ENCODE measurements at regions not wholly inside any gene's neighbourhood (a gene's known extent, or its start where the extent isn't known, plus 50 kb on each side); places are given as distances from the start of the nearest gene placed in this dataset.

- no peak for DNase-seq
Observed at GRCh38 chr4:77375866-77376607, 219.0 kb downstream of the CCNG2 start.

- no peak for DNase-seq
Observed at GRCh38 chr4:77376788-77377460, 219.9 kb downstream of the CCNG2 start.

GRCh38 chr4:77384094-77384493 is 221.5 kb upstream of the CXCL13 start:
- DNase-seq, result no peak

- peak; percentile 69 for DNase-seq
Observed at GRCh38 chr4:77385124-77385969, 220.3 kb upstream of the CXCL13 start.

- DNase-seq, result no peak
Observed at GRCh38 chr4:77393996-77394395, 211.6 kb upstream of the CXCL13 start.

- no peak for DNase-seq
Observed at GRCh38 chr4:77395481-77395880, 210.1 kb upstream of the CXCL13 start.

GRCh38 chr4:77398256-77398655 is 207.4 kb upstream of the CXCL13 start:
- DNase-seq, result no peak

GRCh38 chr4:77399831-77400230 is 205.8 kb upstream of the CXCL13 start:
- DNase-seq, result no peak

- DNase-seq, result no peak
Observed at GRCh38 chr4:77413766-77414165, 191.9 kb upstream of the CXCL13 start.

- no peak for DNase-seq
Observed at GRCh38 chr4:77415689-77416088, 189.9 kb upstream of the CXCL13 start.

GRCh38 chr4:77418333-77418732 is 187.3 kb upstream of the CXCL13 start:
- DNase-seq, result no peak

- DNase-seq, result no peak
Observed at GRCh38 chr4:77430847-77431246, 174.8 kb upstream of the CXCL13 start.

GRCh38 chr4:77431546-77431945 is 174.1 kb upstream of the CXCL13 start:
- DNase-seq, result no peak

- no peak for DNase-seq
Observed at GRCh38 chr4:77432717-77433417, 172.8 kb upstream of the CXCL13 start.

- peak; percentile 64 for DNase-seq
Observed at GRCh38 chr4:77433418-77433733, 172.2 kb upstream of the CXCL13 start.

- DNase-seq, result no peak
Observed at GRCh38 chr4:77434299-77435092, 171.1 kb upstream of the CXCL13 start.

- DNase-seq, result no peak
Observed at GRCh38 chr4:77437079-77437478, 168.5 kb upstream of the CXCL13 start.

GRCh38 chr4:77438549-77438948 is 167.1 kb upstream of the CXCL13 start:
- DNase-seq, result no peak

- DNase-seq, result no peak
Observed at GRCh38 chr4:77443941-77444340, 161.7 kb upstream of the CXCL13 start.

- DNase-seq, result no peak
Observed at GRCh38 chr4:77445823-77446222, 159.8 kb upstream of the CXCL13 start.

GRCh38 chr4:77446601-77447000 is 159.0 kb upstream of the CXCL13 start:
- no peak for DNase-seq

- no peak for DNase-seq
Observed at GRCh38 chr4:77449171-77449570, 156.4 kb upstream of the CXCL13 start.
